NB4 (cell line): ENCODE measurements at regions not wholly inside any gene's neighbourhood (a gene's known extent, or its start where the extent isn't known, plus 50 kb on each side); places are given as distances from the start of the nearest gene placed in this dataset.
"Not testable (repeated sequence)": the region's sequence is repeated elsewhere in the genome, so short reads cannot be mapped to it uniquely, and the experiment has no call there.

Experiments used
- DNase-seq: peaks from one replicate; pipeline ENCODE4 v3.0.0; 2010; ENCODE audit warnings: low read depth
- H3K4me3 ChIP-seq: one replicate; pipeline ENCODE4 v1.5.1; 2011; ENCODE audit warnings: mild to moderate bottlenecking, low read depth, low read length, moderate library complexity
- MYC ChIP-seq: IDR thresholded peaks from 2 replicates; pipeline ENCODE4 v1.6.1; 2011; ENCODE audit warnings: low read depth, low read length
- POLR2A ChIP-seq: IDR thresholded peaks from 2 replicates; pipeline ENCODE4 v1.6.1; 2011; ENCODE audit warnings: mild to moderate bottlenecking; ENCODE audit not compliant: insufficient read length; ENCODE audit errors: extremely low read depth
- TF ChIP-seq, protein P1 (sequence below): IDR thresholded peaks from one replicate; pipeline ENCODE4 v1.5.1; 2012; ENCODE audit warnings: low read depth, low read length
- TF ChIP-seq, protein P2 (sequence below): IDR thresholded peaks from 2 replicates; pipeline ENCODE4 v1.6.1; 2011; ENCODE audit warnings: low read depth, low read length

DNA sequence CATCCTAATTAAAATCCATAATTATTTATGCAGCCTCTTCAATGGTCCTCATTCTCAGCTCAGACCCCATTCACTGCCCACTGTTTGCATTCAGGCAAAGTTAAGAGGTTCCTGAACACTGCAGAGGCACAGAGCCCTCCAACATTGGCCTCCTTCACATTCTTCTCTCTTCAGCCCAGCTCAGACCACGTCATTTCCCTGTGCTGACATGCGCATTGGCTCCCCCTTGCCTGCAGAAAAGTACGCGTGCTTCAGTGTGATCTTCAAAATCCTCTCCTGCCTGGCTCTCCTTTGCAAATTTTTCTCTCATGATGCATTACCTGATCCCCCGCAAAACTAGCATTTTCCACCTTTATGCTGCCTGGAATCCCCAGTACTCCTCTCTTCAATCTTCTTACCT, 552.3 kb downstream of the NTRK3 start:
- H3K4me3 ChIP-seq = no peak overlapping the region
- TF ChIP-seq, protein P1, sequence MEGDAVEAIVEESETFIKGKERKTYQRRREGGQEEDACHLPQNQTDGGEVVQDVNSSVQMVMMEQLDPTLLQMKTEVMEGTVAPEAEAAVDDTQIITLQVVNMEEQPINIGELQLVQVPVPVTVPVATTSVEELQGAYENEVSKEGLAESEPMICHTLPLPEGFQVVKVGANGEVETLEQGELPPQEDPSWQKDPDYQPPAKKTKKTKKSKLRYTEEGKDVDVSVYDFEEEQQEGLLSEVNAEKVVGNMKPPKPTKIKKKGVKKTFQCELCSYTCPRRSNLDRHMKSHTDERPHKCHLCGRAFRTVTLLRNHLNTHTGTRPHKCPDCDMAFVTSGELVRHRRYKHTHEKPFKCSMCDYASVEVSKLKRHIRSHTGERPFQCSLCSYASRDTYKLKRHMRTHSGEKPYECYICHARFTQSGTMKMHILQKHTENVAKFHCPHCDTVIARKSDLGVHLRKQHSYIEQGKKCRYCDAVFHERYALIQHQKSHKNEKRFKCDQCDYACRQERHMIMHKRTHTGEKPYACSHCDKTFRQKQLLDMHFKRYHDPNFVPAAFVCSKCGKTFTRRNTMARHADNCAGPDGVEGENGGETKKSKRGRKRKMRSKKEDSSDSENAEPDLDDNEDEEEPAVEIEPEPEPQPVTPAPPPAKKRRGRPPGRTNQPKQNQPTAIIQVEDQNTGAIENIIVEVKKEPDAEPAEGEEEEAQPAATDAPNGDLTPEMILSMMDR = no peak
- TF ChIP-seq POLR2A (no peak), MYC (no peak)
- no peak for DNase-seq

DNA sequence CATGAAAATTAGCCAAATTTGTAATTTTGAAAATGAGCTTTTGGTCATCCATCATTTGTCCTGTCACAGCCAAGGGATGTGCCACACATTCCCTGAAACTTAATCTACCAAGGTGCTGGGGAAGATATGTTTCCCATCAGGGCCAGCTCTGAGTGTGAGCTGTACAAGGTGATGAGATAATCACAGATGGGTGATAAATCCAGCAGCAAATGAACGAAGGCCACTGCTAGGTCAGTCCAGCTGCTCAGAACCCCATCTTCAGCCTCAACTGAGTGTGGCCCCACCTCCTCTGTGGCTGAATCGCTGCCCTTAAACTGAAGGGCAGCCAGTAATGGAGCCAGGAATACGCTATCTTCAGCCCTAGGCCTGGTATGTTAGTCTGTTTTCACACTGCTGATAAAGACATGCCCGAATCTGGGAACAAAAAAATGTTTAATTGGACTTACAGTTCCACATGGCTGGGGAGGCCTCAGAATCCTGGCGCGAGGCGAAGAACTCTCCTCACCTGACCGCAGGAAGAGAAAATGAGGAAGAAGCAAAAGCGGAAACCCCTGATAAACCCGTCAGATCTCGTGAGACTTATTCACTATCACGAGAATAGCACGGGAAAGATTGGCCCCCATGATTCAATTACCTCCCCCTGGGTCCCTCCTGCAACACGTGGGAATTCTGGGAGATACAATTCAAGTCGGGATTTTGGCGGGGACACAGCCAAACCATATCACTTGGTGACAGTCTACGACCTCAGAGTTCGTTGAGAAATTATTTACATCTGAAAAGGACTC, 553.0 kb downstream of the NTRK3 start:
- TF ChIP-seq POLR2A (no peak), MYC (no peak)
- TF ChIP-seq, protein P1 = no peak
- TF ChIP-seq, protein P2, sequence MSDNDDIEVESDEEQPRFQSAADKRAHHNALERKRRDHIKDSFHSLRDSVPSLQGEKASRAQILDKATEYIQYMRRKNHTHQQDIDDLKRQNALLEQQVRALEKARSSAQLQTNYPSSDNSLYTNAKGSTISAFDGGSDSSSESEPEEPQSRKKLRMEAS = no peak
- no peak for DNase-seq
- H3K4me3 ChIP-seq = no peak overlapping the region

DNA sequence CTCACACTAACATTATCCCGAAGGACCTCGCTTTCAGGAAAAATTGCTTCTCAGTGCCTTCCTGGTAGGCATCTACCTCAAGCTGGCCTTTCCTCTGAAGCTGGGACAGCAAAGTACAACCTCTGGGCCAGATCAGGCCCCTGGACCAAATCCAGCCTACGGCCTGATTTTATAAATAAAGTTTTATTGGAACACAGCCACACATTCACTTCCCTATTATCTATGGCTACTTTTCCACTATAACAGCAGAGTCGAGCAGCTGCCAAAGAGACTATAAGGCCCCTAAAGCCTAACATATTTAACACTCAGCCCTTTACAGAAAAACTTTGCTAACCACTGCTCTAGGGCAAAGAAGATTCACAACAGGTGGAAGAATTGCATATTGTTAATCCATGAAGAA, 554.3 kb downstream of the NTRK3 start:
- TF ChIP-seq, protein P2 = no peak
- TF ChIP-seq MYC = no peak
- TF ChIP-seq POLR2A = no peak
- TF ChIP-seq, protein P1 = no peak
- DNase-seq = no peak
- no peak overlapping the region for H3K4me3 ChIP-seq

DNA sequence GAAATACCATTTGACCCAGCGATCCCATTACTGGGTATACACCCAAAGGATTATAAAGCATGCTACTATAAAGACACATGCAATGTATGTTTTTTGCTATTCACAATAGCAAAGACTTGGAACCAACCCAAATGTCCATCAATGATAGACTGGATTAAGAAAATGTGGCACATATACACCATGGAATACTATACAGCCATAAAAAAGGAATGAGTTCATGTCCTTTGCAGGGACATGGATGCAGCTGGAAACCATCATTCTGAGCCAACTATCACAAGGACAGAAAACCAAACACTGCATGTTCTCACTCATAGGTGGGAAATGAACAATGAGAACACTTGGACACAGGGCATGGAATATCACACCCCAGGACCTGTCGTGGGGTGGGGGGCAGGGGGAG, 558.1 kb downstream of the NTRK3 start:
- DNase-seq, H3K4me3 ChIP-seq: not testable (repeated sequence)

DNA sequence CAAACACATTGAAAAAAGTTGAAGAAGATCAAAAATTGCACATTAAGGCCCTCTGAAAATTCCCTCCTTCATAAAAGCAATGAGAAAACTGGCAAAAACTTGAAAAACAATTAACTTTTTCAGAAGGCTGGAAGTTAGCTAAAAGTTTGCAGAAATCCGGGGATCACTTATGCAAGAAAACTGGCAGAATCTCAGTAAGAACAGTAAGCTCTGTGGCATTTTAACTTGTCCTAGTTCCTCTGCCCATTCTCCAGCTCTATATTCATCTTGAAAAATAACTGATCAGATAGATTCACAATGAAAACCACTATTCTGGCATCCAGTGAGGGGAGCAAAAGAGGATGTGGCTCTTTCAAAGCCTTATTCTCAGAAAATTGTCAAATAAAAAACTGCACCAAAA, 566.8 kb downstream of the NTRK3 start:
- no peak for DNase-seq
- TF ChIP-seq, protein P2 = no peak
- TF ChIP-seq POLR2A (no peak), MYC (no peak)
- TF ChIP-seq, protein P1 = no peak
- no peak overlapping the region for H3K4me3 ChIP-seq

DNA sequence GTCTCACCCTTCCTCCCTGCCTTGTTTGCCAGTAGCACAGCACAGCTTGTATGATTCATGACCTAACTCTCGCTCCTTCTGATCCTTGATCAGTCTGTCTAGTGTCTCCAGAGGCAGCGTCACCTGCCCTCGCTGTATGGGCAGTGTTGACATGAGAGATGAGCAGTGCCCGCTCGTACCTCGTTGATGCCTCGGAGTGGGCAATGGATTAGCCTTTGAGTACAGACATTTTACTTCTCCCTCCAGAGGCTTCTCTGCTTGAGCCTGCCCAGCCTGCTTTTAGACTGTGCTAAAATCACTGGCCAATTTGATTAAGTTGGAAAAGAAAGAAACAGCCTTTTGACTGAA, 569.0 kb downstream of the NTRK3 start:
- no peak for DNase-seq
- TF ChIP-seq MYC = no peak
- TF ChIP-seq, protein P2 = no peak
- TF ChIP-seq, protein P1 = no peak
- no peak for TF ChIP-seq POLR2A
- H3K4me3 ChIP-seq = no peak overlapping the region
